Suprapubic skin (tissue), 4 donors: ENCODE measurements at regions not wholly inside any gene's neighbourhood (a gene's known extent, or its start where the extent isn't known, plus 50 kb on each side); places are given as distances from the start of the nearest gene placed in this dataset.

Source experiments
- DNase-seq, 2 donors: peaks; one replicate each; pipeline ENCODE4 v3.0.0-alpha.2; 2019; ENCODE audit warnings: low spot score in 2 of 2
- H3K27ac ChIP-seq: fragments of 200-600 bp; sonication (generic); one replicate; pipeline ENCODE4 v1.5.1; 2019
- H3K27me3 ChIP-seq: fragments of 200-600 bp; sonication (generic); one replicate; pipeline ENCODE4 v1.5.1; 2019
- H3K36me3 ChIP-seq: fragments of 200-600 bp; sonication (generic); one replicate; pipeline ENCODE4 v1.5.1; 2019
- H3K4me1 ChIP-seq: fragments of 200-600 bp; sonication (generic); one replicate; pipeline ENCODE4 v1.5.1; 2019
- H3K4me3 ChIP-seq: fragments of 200-600 bp; sonication (generic); one replicate; pipeline ENCODE4 v1.5.1; 2019; ENCODE audit warnings: mild to moderate bottlenecking
- H3K9me3 ChIP-seq: fragments of 200-600 bp; sonication (generic); one replicate; pipeline ENCODE4 v1.5.1; 2019
- CTCF ChIP-seq, 2 donors: fragments of 200-600 bp in 1 of 2; fragments of 450-650 bp in 1 of 2; sonication (generic) in 1 of 2; IDR thresholded peaks; one replicate each; pipeline ENCODE4 v1.5.1; 2016 to 2019; ENCODE audit warnings: antibody characterized with exemption in 2 of 2, mild to moderate bottlenecking in 1 of 2, moderate library complexity in 1 of 2
- EP300 ChIP-seq: sonication (generic); formaldehyde crosslinking; IDR thresholded peaks from one replicate; pipeline ENCODE4 v1.6.1; 2017; ENCODE audit warnings: antibody characterized with exemption
- POLR2A ChIP-seq, 2 donors: fragments of 450-650 bp; IDR thresholded peaks; one replicate each; pipeline ENCODE4 v1.6.1; 2017; ENCODE audit warnings: antibody characterized with exemption in 2 of 2, mild to moderate bottlenecking in 2 of 2, moderate library complexity in 2 of 2
- POLR2AphosphoS5 ChIP-seq, 3 donors: sonication (generic); formaldehyde crosslinking; IDR thresholded peaks; one replicate each; pipeline ENCODE4 v1.6.1; 2017; ENCODE audit warnings: antibody characterized with exemption in 3 of 3
- WGBS: methylation state at CpG from one replicate; pipeline ENCODE4 v1.1.5; 2018; 5-methylcytosine and 5-hydroxymethylcytosine counted together

DNA sequence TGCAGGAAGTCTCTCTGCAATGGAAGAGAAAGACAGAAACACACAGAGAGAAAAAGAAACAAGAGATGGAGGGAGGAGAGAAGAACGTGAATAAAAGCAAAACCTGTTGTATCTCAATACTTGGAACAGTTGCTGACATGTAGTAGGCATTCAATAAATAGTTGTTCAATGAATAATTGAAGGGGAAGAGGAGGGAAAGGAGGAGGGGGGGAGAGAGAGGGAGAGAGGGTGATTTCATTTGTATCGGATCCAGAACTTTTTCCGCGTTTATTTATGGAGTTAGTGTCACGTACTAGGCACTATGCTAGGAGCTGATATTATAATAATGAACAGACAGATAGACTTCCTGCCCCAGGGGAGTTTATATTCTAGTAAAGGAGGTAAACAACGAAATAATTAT lies 144.1 kb downstream of the OMA1 start:
- no peak for DNase-seq
- TF ChIP-seq EP300 (no peak), CTCF (IDR thresholded peaks at IDR 0.05) (no peak), POLR2A (IDR thresholded peaks at IDR 0.05) (no peak), POLR2AphosphoS5 (IDR thresholded peaks at IDR 0.05) (no peak)
- no peaks in the 10 kb centered on the region for H3K36me3 ChIP-seq
- H3K4me1 ChIP-seq = peaks cover 2% of the 10 kb centered on the region
- no peaks in the 10 kb centered on the region for H3K9me3 ChIP-seq
- H3K27ac ChIP-seq = no peak overlapping the region
- H3K27me3 ChIP-seq = no peaks in the 10 kb centered on the region
- WGBS = 43% methylated on average over 6 of the region's 6 CpGs
- H3K4me3 ChIP-seq = no peak overlapping the region

- no peak overlapping the region for H3K27ac ChIP-seq
- no peak for TF ChIP-seq EP300
- TF ChIP-seq POLR2AphosphoS5 (IDR thresholded peaks at IDR 0.05) = no peak
- TF ChIP-seq POLR2A (IDR thresholded peaks at IDR 0.05) = no peak
- TF ChIP-seq CTCF (IDR thresholded peaks at IDR 0.05) = no peak
- no peaks in the 10 kb centered on the region for H3K36me3 ChIP-seq
- H3K4me3 ChIP-seq = no peak overlapping the region
- no peak for DNase-seq
- H3K9me3 ChIP-seq = no peaks in the 10 kb centered on the region
- peaks cover 2% of the 10 kb centered on the region for H3K4me1 ChIP-seq
- 57% methylated on average over 6 of the region's 6 CpGs for WGBS
- no peaks in the 10 kb centered on the region for H3K27me3 ChIP-seq
Observed at GRCh38 chr1:58401991-58402390, 144.5 kb downstream of the OMA1 start.

GRCh38 chr1:58399176-58399575 lies 147.3 kb downstream of the OMA1 start:
- H3K36me3 ChIP-seq = no peaks in the 10 kb centered on the region
- no peak overlapping the region for H3K27ac ChIP-seq
- TF ChIP-seq EP300 = no peak
- no peak for TF ChIP-seq CTCF (IDR thresholded peaks at IDR 0.05)
- no peak for TF ChIP-seq POLR2AphosphoS5 (IDR thresholded peaks at IDR 0.05)
- TF ChIP-seq POLR2A (IDR thresholded peaks at IDR 0.05) = no peak
- no peaks in the 10 kb centered on the region for H3K27me3 ChIP-seq
- no peak for DNase-seq
- no peak overlapping the region for H3K4me3 ChIP-seq
- H3K4me1 ChIP-seq = peaks cover 6% of the 10 kb centered on the region
- 82% methylated on average over 3 of the region's 3 CpGs for WGBS
- no peaks in the 10 kb centered on the region for H3K9me3 ChIP-seq

DNA sequence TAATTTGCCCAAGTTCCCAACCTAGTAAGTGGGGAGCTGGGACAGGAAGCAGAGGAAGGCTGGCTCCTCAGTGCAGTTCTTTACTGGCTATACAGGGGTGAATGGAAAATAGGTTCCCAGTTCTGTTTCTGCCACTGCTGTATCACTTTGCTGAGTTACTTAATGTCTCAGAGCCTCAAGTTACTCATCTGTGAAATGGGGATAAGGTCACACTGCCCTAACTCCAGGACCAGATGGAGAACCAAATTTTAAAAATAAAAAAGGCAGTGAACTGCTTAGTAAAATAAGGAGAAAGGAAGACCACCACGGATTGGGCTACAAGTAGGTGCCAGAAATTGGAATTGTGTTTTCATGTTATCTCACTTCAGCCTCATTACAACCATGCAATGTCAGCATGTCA lies 147.8 kb downstream of the OMA1 start:
- Histone ChIP-seq H3K9me3 (no peaks in the 10 kb centered on the region), H3K27ac (no peak overlapping the region), H3K36me3 (no peaks in the 10 kb centered on the region), H3K4me3 (no peak overlapping the region), H3K4me1 (peaks cover 6% of the 10 kb centered on the region), H3K27me3 (no peaks in the 10 kb centered on the region)
- DNase-seq = no peak
- 81% methylated on average over 1 of the region's 1 CpG for WGBS
- TF ChIP-seq POLR2A (IDR thresholded peaks at IDR 0.05) = no peak
- no peak for TF ChIP-seq POLR2AphosphoS5 (IDR thresholded peaks at IDR 0.05)
- TF ChIP-seq EP300 = no peak
- no peak for TF ChIP-seq CTCF (IDR thresholded peaks at IDR 0.05)

- no peaks in the 10 kb centered on the region for H3K36me3 ChIP-seq
- peaks cover 6% of the 10 kb centered on the region for H3K4me1 ChIP-seq
- no peaks in the 10 kb centered on the region for H3K27me3 ChIP-seq
- no peak for TF ChIP-seq POLR2A (IDR thresholded peaks at IDR 0.05)
- no peak for TF ChIP-seq POLR2AphosphoS5 (IDR thresholded peaks at IDR 0.05)
- TF ChIP-seq EP300 = no peak
- TF ChIP-seq CTCF (IDR thresholded peaks at IDR 0.05) = no peak
- H3K27ac ChIP-seq = no peak overlapping the region
- 83% methylated on average over 9 of the region's 9 CpGs for WGBS
- no peak for DNase-seq
- H3K4me3 ChIP-seq = no peak overlapping the region
- H3K9me3 ChIP-seq = no peaks in the 10 kb centered on the region
Observed at GRCh38 chr1:58397187-58397820, 149.2 kb downstream of the OMA1 start.
